ENCODE measurements at regions not wholly inside any gene's neighbourhood (a gene's known extent, or its start where the extent isn't known, plus 50 kb on each side); places are given as distances from the start of the nearest gene placed in this dataset.

GRCh38 chr2:204260162-204260877 lies 285.0 kb upstream of the PARD3B start:
- TF ChIP-seq CTCF (IDR thresholded peaks at IDR 0.05; ENCODE audit: poor library complexity) (peak; percentile 87), EZH2phosphoT487 (IDR thresholded peaks at IDR 0.05; ENCODE audit: low read depth, severe bottlenecking, unreplicated experiment) (no peak), EZH2 (IDR thresholded peaks at IDR 0.05; ENCODE audit: borderline replicate concordance) (no peak)
